GM12892 (cell line): ENCODE measurements at regions not wholly inside any gene's neighbourhood (a gene's known extent, or its start where the extent isn't known, plus 50 kb on each side); places are given as distances from the start of the nearest gene placed in this dataset.
"Not testable (repeated sequence)": the region's sequence is repeated elsewhere in the genome, so short reads cannot be mapped to it uniquely, and the experiment has no call there.

Experiments used
- DNase-seq: peaks from one replicate; pipeline ENCODE4 v3.0.0; 2011; ENCODE audit not compliant: insufficient read length
- FAIRE-seq: peaks from 2 replicates; lab custom pipeline; 2011; peaks lifted over from hg19 to GRCh38; lab: Jason Lieb, UNC
- POLR2A ChIP-seq: IDR thresholded peaks from 2 replicates; pipeline ENCODE4 v1.6.1; 2011; ENCODE audit warnings: low read depth, low read length, control low read depth
- POLR2AphosphoS5 ChIP-seq: IDR thresholded peaks from 2 replicates; pipeline ENCODE4 v1.6.1; 2011; ENCODE audit warnings: low read depth, low read length, control low read depth
- TAF1 ChIP-seq: IDR thresholded peaks from 2 replicates; pipeline ENCODE4 v1.6.1; 2011; ENCODE audit warnings: low read depth, mild to moderate bottlenecking, control low read depth, low read length, borderline replicate concordance

DNA sequence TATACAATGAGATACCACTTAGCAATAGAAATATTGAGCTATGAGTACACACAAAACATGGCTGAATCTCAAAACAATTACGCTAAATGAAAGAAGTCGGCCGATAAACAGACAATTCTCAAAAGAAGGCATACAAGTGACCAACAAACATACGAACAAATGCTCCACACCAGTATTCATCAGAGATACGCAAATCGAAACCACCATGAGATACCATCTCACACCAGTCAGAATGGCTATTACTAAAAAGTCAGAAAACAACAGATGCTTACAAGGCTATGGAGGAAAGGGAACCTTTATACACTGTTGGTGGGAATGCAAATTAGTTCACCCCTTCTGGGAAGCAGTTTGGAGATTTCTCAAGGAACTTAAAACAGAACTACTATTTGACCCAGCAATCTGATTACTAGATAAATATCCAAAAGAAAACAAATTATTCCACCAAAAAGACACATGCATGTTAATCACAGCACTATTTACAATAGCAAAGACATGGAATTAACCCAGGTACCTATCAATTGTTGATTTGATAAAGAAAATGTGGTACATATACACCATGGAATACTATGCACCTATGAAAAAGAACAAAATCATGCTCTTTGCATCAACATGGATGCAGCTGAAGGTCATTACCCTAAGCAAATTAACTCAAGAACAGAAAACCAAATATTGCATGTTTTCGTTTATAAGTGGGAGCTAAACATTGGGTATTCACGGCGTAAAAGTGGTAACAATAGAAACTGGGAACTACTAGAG lies 90.9 kb upstream of the GRAMD1B start:
- peak; percentile 60 for FAIRE-seq
- DNase-seq, result no peak
- TF ChIP-seq POLR2AphosphoS5 (no peak), POLR2A (no peak), TAF1 (no peak)

DNA sequence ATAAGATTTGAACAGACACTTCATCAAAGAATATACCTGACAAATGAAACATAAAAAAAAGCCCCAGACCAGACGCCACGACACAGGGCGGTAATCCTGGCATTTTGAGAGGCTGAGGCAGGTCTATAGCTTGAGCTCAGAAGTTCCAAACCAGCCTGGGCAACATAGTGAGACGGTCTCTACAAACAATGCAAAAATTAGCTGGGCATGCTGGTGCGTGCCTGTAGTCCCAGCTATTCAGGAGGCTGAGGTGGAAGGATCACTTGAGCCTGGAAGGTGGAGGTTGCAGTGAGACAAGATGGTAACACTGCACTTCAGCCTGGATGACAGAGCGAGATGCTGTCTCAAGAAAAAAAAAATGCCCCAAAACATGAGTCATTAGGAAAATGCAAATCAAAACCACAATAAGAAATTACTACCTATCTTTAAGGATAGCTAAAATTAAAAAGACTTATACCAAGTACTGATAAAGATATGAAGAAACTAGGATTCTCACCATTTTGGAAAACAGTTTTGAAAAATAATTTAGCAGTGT lies 91.7 kb upstream of the GRAMD1B start:
- FAIRE-seq, result peak; percentile 68
- TF ChIP-seq POLR2AphosphoS5 (no peak), TAF1 (no peak), POLR2A (no peak)
- no peak for DNase-seq

GRCh38 chr11:123334925-123335324 lies 95.1 kb upstream of the GRAMD1B start:
- TF ChIP-seq TAF1 (no peak), POLR2AphosphoS5 (no peak), POLR2A (no peak)
- DNase-seq (no peak), FAIRE-seq (no peak)

DNA sequence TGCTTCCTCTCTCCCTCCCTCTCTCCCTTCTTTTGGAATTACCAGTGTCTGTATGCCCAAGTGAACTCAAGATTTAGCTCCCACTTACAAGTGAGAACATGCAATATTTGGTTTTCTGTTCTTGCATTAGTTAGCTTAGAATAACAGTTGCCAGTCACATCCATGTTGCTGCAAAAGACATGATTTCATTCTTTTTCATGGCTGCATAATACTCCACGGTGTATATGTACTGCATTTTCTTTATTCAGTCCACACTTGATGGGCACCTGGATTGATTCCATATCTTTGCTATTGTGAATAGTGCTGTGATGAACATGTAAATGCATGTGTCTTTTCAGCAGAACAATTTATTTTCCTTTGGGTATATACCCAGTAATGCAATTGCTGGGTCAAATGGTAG lies 97.5 kb upstream of the GRAMD1B start:
- not testable (repeated sequence) for DNase-seq, FAIRE-seq

- TF ChIP-seq TAF1, result no peak
- no peak for TF ChIP-seq POLR2AphosphoS5
- no peak for TF ChIP-seq POLR2A
- no peak for FAIRE-seq
These were observed 99.1 kb upstream of the GRAMD1B start for GRCh38 chr11:123330948-123331347.

DNA sequence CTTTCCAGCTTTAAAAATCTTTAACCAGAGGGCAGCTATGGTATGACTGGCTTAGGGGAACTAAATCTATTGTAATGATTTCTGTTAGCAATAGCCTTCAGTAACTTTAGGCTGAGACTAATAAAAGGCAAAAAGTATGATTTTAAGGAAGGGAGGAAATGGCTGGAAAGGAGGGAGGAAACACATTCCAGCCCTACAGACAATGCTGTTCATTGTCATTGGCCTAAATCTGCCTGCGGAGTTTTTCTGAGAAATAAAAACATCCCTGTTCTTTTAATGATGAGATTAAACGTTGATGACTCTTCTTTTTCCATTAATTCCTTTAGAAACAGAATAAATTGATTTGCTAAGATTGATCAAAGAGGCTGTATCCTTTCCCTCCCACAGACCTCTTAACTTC lies 99.6 kb upstream of the GRAMD1B start:
- TF ChIP-seq TAF1, result no peak
- DNase-seq (no peak), FAIRE-seq (no peak)

More at GRCh38 chr11:123330948-123331347, 99.1 kb upstream of the GRAMD1B start:
- no peak for DNase-seq

DNA sequence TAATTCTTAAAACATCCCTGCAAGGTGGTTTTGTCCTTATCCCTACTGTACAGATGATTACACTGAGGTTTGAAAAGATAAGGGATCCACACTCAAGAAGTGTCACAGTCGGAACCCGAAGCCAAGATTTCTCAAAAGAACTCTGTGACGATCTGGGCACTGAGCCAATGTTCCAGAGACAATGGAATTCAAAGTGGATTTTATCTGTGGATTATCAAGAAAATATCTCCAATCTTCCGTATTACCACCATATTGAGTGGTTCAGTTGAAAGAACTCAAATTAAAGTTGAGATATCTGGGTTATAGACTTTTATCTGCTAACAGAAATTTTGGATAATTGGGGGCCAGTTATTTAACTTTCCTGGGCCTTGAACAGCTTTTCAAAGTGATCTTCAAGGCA lies 100.0 kb upstream of the GRAMD1B start:
- FAIRE-seq (no peak), DNase-seq (no peak)
- TF ChIP-seq POLR2AphosphoS5, result no peak
- TF ChIP-seq TAF1, result no peak
- TF ChIP-seq POLR2A, result no peak

GRCh38 chr11:123328281-123328867 lies 101.7 kb upstream of the GRAMD1B start:
- DNase-seq (no peak), FAIRE-seq (peak; percentile 69)
- TF ChIP-seq TAF1, result no peak
- TF ChIP-seq POLR2AphosphoS5, result no peak
- no peak for TF ChIP-seq POLR2A

DNA sequence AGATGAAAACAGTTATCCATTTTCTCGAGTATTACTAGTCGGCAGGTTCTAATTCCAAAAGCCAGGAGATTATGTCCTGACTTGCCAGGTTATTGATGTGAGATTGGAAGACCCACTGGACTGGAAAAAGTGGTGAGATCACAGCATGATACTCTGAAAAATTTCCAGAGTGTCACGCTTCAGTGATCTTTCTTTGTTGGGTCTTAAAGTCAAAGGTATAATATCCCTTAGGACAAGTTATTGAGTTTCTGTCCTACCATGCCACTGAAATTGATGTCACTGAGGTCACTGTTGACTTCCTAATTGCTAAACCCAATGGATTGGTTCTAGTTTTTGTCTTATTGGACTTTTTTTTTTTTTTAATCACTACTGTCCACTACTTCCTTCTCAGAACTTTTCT lies 104.5 kb upstream of the GRAMD1B start:
- peak; percentile 61 for FAIRE-seq

GRCh38 chr11:123323568-123323967 lies 106.5 kb upstream of the GRAMD1B start:
- peak; percentile 67 for FAIRE-seq
- DNase-seq, result no peak

More for the DNA sequence above, 104.5 kb upstream of the GRAMD1B start:
- TF ChIP-seq POLR2A, result no peak
- no peak for DNase-seq

GRCh38 chr11:123321636-123322035 lies 108.4 kb upstream of the GRAMD1B start:
- TF ChIP-seq TAF1 (no peak), POLR2AphosphoS5 (no peak), POLR2A (no peak)
- DNase-seq (no peak), FAIRE-seq (peak; percentile 17)

More at GRCh38 chr11:123323568-123323967, 106.5 kb upstream of the GRAMD1B start:
- TF ChIP-seq TAF1 (no peak), POLR2A (no peak), POLR2AphosphoS5 (no peak)

GRCh38 chr11:123318623-123319022 lies 111.4 kb upstream of the GRAMD1B start:
- DNase-seq (no peak), FAIRE-seq (no peak)
- no peak for TF ChIP-seq TAF1
- no peak for TF ChIP-seq POLR2A
- TF ChIP-seq POLR2AphosphoS5, result no peak

DNA sequence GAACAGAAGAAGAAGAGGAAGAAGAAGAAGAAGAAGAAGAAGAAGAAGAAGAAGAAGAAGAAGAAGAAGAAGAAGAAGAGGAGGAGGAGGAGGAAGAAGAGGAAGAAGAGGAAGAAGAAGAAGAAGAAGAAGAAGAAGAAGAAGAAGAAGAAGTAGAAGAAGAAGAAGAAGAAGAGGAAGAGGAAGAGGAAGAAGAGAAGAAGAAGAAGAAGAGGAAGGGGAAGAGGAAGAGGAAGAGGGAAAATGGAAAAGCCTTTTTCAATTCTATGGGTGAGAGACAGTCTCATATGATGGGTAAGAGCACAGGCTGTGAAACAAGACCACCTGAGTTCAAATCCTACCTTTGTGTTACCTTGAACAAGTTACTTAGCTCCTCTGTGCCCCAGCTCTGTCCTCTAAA lies 111.9 kb upstream of the GRAMD1B start:
- DNase-seq, FAIRE-seq: not testable (repeated sequence)
